COLO668 (cell line): ENCODE measurements at regions not wholly inside any gene's neighbourhood (a gene's known extent, or its start where the extent isn't known, plus 50 kb on each side); places are given as distances from the start of the nearest gene placed in this dataset.

ENCODE experiments used
- DNase-seq: peaks from one replicate; lab custom pipeline; 2025; ENCODE audit not compliant: unreplicated experiment; lab: John Stamatoyannopoulos, UW

DNA sequence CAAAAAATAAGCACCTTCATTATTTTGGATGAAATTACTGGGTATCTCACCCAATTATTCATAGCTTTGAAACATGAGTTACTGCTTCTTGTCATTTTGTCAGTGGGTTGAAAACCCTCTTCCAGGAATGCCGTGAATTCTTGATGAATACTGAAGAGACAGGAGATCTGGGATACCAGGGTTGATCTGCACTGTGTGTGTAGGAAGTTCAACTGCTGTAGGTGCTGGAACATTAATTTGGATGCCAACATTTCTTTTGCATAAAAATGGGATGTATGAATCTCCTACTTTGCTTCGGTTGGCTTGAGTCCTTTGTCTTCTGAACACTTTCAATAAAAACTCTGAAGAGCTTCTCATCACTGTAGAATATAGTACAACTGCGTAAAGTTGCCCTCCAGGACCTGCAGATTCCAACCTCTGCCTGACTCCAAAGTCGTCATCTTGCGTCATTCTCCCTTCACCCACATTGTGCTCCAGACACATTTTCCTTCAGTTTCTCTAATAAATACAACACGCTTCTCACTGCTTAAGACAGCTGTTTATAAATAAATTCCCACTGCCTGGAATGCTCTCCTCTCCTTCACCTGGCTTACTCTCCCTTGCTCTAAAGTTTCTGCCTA, 312.7 kb upstream of the TGFBR2 start:
- DNase-seq = no peak

- no peak for DNase-seq
Measured at GRCh38 chr3:30294241-30294667, 312.1 kb upstream of the TGFBR2 start.

DNA sequence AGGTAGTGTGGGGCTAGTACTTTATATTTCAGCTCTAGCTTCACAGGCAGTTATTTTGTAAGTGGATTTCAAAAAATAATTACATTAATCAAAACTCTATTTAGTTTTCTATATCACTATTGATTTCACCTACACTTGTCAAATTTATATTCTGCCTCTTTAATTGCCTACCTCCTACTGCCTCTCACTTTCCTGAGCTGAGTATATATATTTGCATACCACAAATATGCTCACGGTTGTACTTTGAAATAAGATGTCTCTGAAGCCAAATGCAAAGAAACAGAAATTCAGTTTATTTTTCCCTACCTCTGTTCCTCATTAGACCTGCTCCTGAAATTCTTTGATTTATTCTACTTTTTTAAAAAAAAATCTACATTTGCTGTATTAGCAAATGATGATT, 309.3 kb upstream of the TGFBR2 start:
- no peak for DNase-seq

GRCh38 chr3:30299674-30300385, 306.6 kb upstream of the TGFBR2 start:
- DNase-seq = no peak

- DNase-seq = no peak
Measured at GRCh38 chr3:30300809-30301208, 305.6 kb upstream of the TGFBR2 start.

DNA sequence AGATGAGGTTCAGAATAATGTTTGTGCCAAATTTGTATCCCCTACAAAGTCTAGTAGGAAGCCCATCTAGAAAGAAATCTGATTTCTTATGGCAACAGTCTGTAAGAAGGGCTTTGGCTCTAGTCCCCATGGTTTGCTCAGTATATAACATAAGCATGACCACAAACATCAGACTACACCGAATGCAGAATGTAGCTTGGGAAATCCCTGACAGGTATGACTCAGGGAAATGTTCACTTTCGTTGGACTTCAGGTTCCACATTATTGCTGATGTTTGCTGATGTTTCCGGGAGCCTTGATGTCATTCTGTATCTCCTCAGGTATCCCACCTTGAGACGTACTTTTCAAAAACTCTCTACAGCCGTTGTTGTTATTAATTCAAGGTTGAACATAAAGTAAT, 304.4 kb upstream of the TGFBR2 start:
- DNase-seq = no peak

DNA sequence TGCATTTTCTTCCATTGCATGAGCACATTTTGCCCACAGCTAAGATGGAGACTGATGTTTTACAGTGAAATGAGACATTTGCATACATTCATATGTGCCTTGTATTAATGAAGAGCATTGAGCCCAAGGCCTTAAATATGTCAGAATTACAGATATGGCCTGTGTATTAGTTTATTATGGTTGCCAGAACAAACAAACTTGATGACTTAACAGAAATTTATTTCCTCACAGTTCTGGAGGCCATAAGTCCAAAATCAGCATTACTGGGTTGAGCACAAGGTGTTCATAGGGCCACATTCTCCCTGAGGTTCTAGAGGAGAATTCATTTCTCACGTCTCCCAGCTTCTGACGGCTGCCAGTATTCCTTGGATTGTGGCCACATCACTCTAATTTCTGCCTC, 302.6 kb upstream of the TGFBR2 start:
- DNase-seq = no peak

DNA sequence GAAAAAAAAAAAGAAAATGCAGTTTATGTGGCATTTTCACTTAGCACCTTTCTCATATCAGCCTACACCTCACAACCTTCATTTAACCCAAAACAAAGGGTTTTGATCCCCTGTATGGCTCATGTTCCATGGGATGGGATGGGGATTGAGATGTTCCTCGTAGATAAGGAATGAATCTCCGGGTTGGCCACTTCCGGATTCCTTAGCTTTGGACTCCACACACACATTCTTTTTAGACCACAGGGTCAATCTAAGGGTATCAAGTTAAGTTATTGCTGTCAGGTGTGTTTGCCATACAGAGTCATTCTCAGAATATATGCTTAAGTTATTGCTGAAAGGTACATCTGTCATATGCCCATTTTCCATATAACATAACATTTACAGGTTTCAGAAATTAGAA, 301.4 kb upstream of the TGFBR2 start:
- DNase-seq = no peak

DNA sequence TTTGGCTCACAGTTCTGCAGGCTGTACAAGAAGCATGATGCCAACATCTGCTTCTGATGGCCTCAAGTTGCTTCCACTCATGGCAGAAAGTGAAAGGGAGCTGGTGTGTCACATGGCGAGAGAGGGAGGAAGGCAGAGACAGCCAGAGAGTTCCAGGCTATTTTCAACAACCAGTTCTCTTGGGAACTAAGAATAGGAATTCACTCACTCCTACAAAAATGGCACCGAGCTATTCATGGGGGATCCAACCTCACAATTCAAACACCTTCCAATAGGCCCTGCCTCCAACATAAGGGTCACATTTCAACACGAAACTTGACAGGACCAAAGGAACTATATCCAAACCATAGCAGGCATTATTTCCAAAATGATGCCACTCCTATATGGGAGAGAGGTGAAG, 299.5 kb upstream of the TGFBR2 start:
- DNase-seq = no peak

GRCh38 chr3:30307372-30307950, 298.9 kb upstream of the TGFBR2 start:
- DNase-seq = no peak

DNA sequence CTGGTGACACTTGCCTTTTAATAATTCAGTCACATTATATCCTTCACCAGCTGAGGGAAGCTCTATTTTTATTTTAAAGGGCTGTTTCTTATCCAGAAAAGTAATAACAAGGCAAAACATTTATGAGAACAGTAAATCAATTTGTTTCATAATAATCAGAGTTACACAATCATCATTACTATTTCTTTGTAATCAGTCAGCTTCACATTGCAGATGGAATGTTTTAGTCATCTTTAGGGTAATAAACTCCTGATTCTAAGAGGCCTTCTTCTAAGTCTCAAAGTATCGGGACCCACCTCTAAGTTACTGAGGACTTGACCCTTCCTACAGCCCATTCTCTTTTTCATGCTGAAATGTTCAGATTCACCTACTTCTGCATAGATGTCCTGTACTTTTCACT, 298.3 kb upstream of the TGFBR2 start:
- no peak for DNase-seq

DNA sequence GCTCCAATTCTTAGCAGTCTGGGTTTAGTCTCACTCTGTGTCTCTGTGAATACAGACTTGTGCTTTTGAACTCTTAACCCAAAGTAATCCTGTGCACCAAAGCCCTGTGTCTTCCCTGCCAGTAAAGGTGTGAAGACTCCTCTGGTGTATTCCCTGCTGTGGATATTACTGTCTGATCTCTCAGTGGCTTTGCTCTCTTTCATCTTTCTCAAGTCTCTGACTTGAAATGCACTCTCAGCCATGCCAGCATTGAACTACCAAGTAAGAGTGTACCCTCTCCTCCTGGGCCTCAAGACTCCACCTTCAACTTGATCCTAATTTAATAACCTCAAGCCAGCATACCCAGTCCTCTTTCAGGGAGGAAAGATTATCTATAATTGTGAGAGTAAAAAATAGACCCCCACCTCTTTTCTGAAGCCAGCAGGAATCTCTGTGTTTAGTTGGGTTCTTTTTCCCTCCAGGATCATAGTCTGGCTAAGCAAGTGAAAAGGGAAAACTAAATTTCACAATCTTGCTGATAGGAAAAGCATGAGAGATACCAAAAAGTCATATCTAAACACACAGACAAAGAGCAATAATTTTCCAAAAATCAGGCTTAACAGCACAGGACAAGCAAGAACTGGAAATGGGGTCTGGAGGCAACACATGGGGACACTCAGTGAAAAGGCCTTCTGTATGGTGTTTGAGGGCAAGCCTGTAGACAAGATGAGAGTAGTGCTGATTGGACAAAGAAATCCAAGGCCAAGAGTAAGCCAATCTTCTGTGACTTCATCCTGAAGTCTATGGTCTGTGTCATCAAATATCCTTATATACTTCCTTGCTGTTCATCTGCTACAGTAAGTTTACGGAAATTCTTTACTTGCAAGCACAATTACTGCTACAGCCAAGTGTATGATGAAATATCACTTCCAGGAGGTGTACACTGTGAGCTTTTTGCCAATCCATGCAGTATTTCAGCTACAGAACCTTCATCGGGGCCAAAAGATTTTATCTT, 296.1 kb upstream of the TGFBR2 start:
- DNase-seq = no peak

- no peak for DNase-seq
Measured at GRCh38 chr3:30311781-30312180, 294.6 kb upstream of the TGFBR2 start.

DNA sequence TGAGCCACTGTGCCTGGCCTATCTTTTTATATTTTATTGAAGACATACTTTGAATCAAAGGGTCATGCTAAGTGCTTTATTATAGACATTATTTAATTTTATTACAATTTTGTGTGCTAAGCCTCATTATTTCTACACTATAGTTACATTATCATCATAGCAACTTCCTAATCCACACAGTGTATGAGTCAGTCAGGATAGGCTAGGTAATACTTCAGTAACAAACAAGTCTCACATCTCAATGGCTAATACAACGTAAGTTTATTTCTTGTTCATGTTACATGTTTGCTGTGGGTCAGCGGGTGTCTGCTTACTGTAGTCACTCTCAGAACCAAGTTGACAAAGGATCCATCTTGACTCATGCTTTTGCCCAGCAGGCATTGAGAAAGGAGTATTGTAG, 292.6 kb upstream of the TGFBR2 start:
- no peak for DNase-seq

GRCh38 chr3:30314757-30315325, 291.6 kb upstream of the TGFBR2 start:
- DNase-seq = no peak

DNA sequence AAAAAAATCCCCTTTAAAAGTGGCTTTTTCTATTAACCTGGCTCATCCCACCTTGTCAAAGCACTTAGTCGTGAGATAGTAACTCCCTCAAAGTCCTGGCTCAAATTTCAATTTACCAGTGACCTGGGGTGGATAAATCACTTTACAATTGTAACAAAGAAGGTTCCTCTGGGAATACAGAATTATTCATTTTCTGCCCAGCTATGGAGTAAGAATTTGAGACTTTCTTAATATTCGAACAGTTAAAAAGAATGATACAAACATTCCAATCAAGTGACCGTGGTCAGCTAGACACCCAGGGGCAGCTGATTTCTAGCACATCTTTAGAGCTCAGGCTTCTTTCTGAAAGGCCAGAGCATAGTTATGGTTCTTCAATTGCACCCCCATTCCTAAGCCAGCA, 291.0 kb upstream of the TGFBR2 start:
- no peak for DNase-seq

GRCh38 chr3:30317561-30317960, 288.8 kb upstream of the TGFBR2 start:
- DNase-seq = no peak

DNA sequence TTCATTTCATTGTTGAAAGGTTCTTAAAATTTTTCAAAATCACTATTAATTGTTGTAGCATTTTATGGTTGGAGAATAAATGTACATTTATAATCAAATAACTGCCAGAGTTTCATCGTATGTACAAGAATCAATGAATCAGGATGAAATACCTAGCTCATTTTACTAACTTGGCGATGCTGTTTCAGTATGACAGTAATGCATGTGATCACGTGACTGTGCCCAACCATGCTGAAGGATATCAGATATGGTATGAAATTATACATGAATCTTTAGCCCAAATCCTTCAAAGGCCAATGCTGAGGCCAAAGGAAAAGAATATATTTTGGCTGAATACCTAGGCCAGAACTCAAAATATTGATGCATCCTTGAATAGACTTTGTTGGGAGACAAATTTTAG, 288.3 kb upstream of the TGFBR2 start:
- DNase-seq = no peak

- no peak for DNase-seq
Measured at GRCh38 chr3:30319713-30320112, 286.7 kb upstream of the TGFBR2 start.

- DNase-seq = no peak
Measured at GRCh38 chr3:30320392-30320791, 286.0 kb upstream of the TGFBR2 start.

- DNase-seq = no peak
Measured at GRCh38 chr3:30321065-30321464, 285.3 kb upstream of the TGFBR2 start.
